Epithelial cell of esophagus (primary cell): ENCODE measurements at regions not wholly inside any gene's neighbourhood (a gene's known extent, or its start where the extent isn't known, plus 50 kb on each side); places are given as distances from the start of the nearest gene placed in this dataset.

Experiments used
- DNase-seq: peaks from one replicate; pipeline ENCODE4 v3.0.0; 2010; ENCODE audit warnings: low read depth
- H3K4me3 ChIP-seq: 2 replicates; pipeline ENCODE4 v1.5.1; 2011; ENCODE audit warnings: mild to moderate bottlenecking, low read length, control low read depth
- TF ChIP-seq, protein P1 (sequence below): IDR thresholded peaks from 2 replicates; pipeline ENCODE4 v1.5.1; 2011; ENCODE audit warnings: low read depth, mild to moderate bottlenecking, low read length, control low read depth, inconsistent platforms; ENCODE audit not compliant: insufficient read depth; ENCODE audit errors: missing control alignments

DNA sequence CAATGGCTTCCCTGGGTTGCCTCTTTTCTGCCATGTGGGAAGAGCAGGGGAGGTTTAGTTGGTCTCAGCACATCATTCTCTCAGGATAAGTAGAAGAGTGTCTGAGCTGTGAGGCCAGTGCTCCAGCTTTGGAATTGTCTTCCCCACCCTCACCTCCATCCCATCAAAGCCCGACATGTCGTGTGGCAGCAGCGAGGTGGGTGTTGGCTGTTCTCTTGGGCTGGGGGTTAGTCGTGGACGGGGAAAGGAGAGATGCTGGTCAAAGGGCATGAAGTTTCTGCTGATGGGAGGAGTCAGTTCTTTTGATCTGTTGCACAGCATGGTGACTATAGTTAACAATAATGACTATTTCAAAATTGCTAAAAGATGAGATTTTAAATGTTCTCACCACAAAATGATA lies 404.2 kb downstream of the TMEM121 start:
- TF ChIP-seq, protein P1, sequence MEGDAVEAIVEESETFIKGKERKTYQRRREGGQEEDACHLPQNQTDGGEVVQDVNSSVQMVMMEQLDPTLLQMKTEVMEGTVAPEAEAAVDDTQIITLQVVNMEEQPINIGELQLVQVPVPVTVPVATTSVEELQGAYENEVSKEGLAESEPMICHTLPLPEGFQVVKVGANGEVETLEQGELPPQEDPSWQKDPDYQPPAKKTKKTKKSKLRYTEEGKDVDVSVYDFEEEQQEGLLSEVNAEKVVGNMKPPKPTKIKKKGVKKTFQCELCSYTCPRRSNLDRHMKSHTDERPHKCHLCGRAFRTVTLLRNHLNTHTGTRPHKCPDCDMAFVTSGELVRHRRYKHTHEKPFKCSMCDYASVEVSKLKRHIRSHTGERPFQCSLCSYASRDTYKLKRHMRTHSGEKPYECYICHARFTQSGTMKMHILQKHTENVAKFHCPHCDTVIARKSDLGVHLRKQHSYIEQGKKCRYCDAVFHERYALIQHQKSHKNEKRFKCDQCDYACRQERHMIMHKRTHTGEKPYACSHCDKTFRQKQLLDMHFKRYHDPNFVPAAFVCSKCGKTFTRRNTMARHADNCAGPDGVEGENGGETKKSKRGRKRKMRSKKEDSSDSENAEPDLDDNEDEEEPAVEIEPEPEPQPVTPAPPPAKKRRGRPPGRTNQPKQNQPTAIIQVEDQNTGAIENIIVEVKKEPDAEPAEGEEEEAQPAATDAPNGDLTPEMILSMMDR, result no peak
- H3K4me3 ChIP-seq, result no peak overlapping the region
- no peak for DNase-seq

DNA sequence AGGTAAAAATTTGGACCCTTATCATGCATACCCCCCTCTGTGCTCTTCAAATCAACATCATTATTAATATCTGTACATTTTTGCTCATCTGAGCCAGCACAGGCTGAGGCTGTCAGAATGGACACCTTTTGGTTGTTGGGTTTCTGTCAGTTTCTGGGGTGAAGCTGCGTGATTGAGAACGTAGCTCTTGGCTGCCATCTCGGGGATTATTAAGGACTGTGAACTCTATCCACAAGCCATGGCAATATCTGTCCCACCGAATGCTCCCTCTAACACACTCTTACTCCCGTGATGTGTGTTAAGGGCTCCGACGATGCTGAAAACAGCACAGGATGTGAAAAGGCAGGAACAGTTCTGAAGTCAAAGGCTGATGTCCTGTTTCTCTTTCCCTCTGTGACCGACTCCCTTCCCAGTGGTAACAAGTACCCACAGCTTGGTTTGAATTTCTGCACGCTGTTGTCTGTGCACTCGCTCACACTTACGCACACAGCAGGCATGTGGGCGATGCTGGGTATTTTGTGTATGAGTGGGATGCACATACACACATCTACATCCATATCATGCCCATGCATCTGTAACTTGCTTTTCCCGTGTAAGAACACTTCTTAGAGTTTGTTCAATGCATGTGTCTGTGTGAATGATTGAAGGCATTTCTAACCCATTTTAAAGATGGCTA lies 405.6 kb downstream of the TMEM121 start:
- H3K4me3 ChIP-seq, result no peak overlapping the region
- DNase-seq, result no peak
- TF ChIP-seq, protein P1, result no peak

DNA sequence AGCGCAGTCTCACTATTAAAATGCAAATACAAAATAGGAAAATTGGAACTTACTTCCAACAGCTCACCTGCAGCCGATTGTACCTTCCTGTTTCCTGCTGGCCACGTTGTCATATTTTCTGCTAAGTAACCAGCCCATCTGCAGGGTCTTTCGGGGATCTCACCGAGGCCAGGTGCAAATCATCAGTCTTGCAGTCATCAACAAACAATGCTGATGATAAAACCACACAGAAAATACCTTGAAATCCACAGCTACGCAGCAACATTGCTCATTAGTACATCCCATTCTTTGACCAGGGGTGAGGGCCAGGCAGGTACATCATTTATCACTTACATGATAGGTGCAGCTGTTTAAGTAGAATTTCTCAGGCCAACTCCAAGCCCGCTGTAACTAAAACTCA lies 406.9 kb downstream of the TMEM121 start:
- TF ChIP-seq, protein P1, result no peak
- H3K4me3 ChIP-seq, result no peak overlapping the region
- DNase-seq, result no peak

DNA sequence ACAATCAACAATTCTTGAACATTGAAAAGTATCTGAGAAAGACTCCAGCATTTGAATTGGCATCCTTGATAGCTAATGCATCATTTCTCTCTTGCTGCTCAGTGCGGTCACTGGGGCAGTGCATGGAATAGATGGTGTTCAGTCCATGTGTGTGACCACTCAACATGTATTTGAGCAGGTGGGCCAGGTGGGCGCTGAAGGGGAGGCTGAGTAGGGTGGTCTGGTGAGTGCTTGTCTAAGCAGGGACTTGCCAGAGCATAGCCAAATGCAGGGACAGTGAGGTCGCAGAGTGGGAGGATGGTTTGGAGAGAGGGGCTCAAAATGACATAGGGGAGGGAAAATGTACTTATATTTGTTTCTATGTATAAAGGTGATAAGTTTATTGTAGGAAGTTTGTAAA lies 409.0 kb downstream of the TMEM121 start:
- H3K4me3 ChIP-seq, result no peak overlapping the region
- no peak for DNase-seq
- TF ChIP-seq, protein P1, result no peak

DNA sequence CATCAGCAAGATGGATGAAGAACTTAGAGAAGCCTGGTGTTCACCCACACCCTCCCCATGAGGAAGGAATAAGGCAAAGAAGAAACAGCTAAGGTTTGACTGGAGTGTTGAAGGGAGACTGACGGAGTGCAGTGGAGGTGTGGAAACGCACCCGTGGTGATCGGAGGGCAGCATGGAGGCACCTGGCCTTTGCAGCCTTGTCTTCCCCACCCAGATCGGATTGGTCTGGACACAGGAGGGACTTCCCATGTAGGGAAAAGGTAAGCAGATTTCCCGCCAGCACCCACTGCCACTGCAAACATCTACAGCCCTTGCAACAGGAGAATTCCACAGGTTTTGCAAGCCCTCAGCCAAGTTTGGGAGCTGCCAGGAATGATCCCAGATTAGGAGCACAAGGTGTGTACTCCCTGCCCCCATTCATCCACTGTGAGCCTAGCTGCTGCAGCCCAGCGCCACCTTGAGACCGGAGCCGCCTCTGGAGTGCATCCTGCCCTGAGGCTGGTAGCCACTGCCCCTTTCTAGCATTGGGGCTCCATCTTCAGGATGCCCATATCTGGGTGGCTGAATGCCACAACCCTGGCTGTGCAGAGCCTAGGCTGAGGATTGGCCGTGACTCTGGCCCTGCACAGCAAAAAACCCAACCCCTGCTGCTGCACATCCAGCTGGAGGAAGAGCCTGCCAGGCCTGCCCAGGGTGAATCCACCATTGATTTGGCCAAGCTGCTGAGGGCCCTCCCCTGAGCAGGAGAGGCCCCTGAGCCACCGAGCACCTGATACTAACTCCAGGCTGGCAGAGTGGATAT lies 411.1 kb downstream of the TMEM121 start:
- TF ChIP-seq, protein P1, result no peak
- DNase-seq, result no peak
- no peak overlapping the region for H3K4me3 ChIP-seq

DNA sequence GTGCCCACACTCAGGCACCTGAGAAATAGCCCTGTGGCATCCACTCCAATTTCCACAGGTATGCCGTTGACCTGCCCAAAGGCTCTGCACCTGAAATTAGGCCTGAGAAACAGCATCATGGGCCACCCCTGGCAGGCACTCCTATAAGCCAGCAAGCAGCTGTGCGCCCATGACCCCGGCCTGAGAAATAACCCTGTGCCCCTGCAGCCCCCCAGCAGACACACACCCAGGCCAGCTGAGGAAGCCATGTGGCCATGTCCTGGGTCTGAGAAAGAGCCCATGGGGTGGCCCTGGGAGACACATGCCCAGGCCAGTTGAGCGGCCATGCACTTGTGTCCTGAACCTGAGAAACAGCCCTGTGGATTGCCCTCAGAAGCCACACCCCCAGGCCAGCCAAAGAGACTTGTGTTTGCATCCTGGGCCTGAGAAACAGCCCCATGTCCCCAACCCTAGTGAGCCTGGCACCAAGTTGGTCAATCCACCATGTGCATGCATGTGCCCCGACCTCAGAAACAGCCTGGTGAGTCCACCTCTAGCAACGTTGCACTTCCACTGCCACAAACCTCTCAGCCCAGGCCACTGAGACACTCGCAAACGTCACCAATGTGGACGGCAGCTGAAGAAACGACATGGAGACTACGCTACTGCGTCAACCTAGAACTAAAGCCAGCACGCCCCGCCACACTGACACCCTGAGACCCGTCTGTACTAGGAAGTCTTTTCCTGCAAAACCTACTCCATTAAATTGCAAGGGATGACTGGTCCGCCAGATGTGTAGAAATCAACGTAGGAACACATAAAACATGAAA lies 411.9 kb downstream of the TMEM121 start:
- no peak for DNase-seq
- no peak overlapping the region for H3K4me3 ChIP-seq
- TF ChIP-seq, protein P1, result no peak
